ENCODE measurements at regions not wholly inside any gene's neighbourhood (a gene's known extent, or its start where the extent isn't known, plus 50 kb on each side); places are given as distances from the start of the nearest gene placed in this dataset.

DNA sequence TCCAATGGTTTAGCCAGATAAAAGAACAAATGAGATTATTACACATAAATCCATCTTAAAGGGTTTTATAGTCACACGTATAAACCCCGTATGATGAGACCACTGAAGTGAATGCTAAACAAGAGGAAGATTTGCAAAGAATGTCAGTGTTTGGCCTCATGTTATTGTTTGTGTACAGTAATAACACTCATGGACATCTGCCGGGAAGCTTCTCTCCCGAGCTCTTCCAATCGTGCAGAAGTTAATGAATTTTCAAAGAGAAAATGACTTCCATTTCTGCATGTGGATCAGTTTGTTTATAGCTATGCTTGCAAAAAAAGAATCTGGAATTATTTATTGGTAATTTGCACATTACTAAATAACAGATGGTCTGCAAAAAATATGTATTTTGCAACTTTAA, 88.5 kb upstream of the APCDD1 start:
- FAIRE-seq (no peak), DNase-seq (ENCODE audit: low spot score in 2 of 2) (no peak)

DNA sequence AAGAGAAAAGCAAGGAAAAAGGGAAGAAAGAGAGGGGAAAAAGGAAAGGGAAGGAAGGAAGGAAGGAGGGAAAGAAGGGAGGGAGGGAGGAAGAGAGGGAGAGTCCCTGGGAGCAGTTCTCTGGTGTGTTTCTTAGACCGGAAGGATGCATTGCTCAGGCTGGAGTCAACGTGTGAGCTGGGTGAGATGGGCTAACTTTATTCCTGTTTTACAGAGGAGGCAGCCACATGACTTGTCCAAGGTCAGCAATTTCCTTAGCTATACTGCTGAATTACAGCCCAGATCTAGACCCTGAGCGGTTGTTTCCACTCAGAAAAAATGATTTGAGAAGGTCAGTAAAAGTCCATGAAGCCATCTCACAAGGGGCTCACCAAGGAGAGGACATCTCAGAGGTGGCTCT, 86.6 kb upstream of the APCDD1 start:
- no peak for FAIRE-seq
- no peak for DNase-seq (ENCODE audit: low spot score in 2 of 2)

DNA sequence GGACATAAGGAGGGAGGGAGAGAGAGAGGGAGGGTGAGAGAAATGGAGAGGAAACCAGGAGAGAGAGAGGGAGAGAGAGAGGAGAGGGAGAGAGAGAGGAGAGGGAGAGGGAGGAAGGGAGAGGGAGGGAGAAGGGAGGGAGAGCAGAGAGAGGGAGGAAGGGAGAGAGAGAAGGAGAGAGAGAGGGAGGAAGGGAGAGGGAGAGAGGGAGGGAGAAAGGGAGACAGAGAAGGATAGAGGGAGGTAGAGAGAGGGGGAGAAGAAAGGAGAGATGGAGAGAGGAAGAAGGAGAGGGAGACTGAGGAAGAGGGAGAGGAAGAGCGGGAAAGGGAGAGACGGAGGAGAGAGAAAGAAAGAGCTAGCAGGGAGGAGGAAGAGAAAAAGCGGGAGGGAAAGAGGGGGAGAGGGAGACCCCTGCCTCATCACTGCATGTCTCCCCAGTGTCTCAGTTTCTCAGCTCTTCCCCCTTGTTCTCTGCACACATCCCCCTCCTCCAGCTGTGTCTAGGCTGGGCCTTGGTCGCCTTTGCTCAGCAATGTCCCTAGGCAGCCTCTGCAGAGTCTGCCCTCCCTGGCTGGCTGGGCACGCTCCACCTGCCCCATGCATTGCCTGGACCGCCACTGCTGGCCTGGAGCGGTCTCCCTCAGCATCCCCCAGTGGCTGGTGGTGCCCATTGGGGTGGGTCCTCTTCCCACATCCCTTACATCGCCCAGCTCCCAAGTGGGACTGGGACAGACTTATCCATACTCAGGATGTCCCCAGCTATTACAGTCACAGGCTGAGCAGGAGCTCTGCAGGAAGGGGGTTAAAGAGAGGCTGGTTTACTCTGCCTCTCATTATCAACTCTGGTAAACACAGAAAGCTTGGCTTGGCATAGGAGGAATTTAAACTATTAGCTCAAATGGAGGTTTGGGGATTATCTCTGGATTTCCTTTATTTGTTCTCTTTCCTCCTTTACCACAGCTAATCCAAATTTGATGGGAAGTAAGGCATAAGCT, 85.7 kb upstream of the APCDD1 start:
- FAIRE-seq: no peak
- no peak for DNase-seq (ENCODE audit: low spot score in 2 of 2)

DNA sequence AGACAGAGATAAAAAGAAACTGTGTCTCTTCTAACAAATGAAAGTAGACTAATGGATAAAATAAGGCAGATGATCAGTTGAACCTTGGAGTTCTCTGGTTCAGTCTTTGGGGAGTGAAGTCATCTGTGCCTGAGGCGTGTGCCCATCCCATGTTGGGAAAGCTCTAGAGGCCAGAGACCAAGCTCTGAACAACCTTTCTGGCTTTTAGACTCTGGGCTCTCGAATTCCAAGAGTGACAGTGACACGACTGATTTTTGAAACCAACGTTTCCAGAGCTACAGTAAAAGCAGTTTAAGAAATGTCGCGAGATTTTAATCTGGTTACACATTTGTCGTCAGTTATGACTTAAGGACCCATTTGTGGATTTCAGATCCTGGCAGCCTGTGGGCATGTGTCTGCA, 83.7 kb upstream of the APCDD1 start:
- DNase-seq (ENCODE audit: low spot score in 2 of 2): no peak
- no peak for FAIRE-seq

DNA sequence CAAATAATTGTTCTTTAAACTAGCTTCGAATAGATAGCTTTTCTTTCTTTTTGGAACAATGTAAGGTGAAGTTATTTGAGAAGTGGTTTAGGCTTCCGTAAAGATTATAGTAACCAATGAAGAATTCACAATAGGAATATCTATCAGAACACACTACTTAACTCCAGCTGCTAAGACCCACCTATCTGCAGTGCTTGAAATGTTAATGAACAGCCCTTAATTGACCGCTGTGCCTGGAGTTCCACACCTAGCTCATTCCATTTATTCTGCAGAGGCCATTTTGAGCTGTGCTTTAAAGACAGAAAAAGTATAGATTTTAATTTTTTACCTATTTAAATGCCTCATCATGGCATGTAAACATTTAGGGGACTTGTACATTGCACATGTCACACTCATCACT, 83.3 kb upstream of the APCDD1 start:
- FAIRE-seq: no peak
- no peak for DNase-seq (ENCODE audit: low spot score in 2 of 2)

DNA sequence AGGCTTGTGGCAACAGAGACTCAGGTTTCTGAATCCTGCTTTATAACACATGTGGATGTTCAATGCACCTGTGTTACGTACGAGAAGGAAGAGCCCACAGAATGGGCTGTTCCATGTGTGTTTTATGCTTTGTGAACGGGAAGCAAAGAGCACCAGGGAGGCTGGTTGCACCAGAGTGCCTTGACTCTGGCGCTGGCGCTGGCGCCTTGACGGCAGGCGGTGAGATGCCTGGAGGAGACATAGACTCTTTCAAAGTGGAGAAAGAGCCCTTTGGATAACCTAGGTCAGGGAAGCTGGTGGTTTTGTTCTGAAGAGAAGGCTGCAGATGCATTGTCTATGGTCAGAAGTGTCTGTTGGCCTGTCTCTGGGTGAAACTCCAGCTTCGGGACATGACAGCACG, 80.2 kb upstream of the APCDD1 start:
- DNase-seq (ENCODE audit: low spot score in 2 of 2): no peak
- FAIRE-seq: no peak

DNA sequence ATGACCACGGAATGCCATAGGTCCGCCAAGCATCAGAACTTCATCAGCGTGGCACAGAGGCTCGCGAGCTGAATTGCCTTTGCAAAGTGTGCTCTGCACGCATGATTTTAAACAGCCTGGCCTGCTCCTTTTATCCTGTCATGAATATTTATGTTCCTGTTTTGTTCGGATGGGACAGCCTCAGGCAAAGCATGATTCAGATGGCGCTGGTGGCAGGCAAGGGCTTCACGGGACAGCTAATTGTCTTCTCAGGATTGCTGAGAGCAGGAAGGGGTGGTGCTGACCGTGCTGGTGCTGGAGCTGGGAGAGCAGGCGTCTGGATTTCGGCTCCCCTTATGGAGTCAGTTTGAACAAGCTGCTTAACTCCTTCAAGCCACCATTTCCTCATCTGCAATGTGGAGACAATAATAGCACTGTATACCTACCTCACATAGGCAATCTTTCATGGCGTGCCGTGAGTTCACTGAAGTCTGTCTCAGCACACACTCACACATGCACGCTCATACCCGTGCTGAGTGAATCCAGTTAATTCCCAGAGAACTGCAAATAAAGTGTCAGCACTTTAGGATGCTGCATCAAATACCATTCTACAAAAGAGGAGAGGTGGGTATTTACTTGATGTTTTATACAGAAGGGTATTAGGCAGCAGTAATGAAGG, 79.7 kb upstream of the APCDD1 start:
- DNase-seq (ENCODE audit: low spot score in 2 of 2): no peak
- FAIRE-seq: no peak

DNA sequence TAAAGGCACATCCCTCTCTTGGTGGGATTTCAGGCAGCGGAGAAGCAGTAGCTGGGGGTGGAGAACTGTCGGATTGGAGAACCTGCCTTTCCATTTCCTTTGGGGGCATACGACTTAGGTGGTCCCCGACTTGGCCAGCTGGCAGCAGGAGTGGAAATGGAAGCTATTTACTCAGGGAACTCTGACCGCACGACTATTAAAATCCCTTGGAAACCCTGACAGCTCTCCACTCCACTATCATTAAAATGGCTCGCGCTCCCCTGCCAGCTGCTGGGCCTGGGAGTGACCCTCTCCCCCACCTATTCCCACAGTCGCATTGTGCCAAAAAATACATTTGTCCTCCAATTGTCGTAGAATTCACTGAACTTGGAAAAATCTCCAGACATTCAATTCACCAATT, 77.7 kb upstream of the APCDD1 start:
- DNase-seq (ENCODE audit: low spot score in 2 of 2): no peak
- FAIRE-seq: no peak

DNA sequence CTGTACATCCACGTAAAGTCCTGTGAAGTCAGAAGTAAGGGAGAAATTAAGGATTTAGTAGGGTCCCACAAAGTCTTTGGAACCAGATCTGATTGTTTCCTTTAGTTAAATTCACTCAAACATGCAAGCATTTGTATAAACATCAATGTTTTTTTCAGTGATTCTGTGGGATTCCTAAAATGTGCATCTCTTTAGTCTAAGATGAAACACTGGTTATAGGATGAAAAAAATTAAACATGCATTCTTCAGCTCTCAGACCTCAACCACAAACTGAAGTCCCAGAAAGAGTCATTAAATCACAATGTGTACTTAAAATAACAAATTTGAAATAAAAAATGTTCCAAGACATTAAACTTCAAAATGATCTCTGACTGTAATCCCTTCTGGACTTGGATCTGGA, 76.5 kb upstream of the APCDD1 start:
- no peak for DNase-seq (ENCODE audit: low spot score in 2 of 2)
- no peak for FAIRE-seq

DNA sequence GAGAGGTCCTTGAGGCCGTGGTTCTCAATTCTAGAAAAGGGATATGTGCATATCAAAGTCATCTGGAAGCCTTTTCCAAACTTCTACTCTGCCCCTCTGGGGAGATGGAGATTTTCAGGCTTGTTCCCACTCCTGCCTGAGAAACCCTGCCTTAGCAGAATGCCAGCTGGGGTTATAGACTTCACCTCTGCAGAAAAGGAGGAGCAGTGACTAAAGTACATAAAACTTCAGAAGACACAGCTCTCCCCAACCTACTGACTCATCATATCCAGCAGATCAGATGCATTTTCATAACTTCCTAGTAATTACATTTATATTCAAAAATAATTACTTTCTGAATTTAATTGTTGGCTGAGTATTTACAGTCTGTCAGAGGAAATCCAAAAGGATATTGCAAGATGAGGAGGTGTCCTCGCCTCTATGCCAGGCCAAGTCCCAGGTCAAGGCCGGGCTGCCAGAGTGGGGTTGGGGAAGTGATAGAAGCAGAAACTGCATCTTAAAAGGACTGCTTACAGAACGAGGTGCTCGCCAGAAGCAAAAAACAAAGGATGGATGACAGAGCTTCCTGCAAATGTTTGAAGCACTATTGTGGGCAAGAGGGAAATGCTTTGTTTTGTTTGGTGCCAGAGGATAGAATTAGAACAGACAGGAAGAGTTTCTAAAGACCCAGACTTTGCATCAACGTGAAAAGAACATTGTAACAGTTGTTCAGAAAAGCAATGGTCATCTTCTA, 75.6 kb upstream of the APCDD1 start:
- FAIRE-seq: no peak
- no peak for DNase-seq (ENCODE audit: low spot score in 2 of 2)

DNA sequence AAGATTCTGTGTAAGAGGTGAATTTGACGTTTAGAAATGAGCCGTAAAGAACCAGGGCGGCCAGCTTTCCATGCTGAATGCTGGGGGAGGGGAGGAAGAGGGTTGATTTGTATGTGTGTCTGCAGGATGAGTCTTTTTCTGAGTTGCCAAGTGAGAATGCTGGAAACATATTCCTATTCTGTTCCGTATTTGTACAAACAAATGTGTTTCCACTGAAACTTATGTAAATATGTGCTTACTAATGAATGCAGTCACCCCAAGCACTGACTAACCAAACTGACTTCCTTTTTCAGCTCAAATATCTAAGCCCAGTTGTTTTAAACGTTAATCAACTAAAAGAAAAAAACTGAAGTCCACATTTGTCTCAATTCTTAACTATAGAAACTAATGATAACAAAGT, 74.9 kb upstream of the APCDD1 start:
- no peak for FAIRE-seq
- no peak for DNase-seq (ENCODE audit: low spot score in 2 of 2)

DNA sequence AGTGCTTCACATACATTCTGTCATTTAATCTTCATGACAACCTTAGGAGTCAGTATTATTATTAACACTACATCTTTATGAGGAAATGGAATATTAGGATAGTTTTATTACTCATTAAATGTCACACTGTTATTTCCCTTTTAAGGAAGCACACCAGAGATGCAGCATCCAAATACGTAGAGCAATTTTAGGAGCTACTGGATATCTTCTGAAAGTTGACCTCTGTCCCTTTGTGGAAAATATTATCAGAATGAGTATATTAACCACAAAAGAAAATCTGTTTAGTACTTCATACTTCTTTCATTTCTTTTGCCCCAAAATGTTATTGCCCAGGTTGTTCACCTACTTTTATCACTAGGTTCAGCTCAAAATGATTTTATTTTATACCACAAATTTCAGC, 72.9 kb upstream of the APCDD1 start:
- DNase-seq (ENCODE audit: low spot score in 2 of 2) (no peak), FAIRE-seq (no peak)

DNA sequence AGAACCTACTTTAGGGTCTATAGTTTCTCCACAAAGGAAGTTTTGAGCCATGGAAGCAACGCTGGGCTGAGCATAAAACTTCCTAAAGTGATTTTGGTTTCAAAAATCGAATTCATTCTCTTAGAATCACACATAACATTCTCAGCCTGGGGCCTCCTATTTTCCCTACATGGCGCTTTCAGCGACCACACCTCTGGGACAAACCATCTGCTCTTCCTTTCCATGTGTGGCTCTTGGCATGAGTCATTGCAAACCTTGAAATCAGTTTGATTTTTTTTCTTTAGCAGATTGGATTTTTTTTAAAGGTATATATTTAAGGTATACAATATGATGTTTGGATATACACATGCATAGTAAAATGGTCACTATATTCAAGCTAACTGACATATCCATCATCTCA, 72.5 kb upstream of the APCDD1 start:
- DNase-seq (ENCODE audit: low spot score in 2 of 2): no peak
- no peak for FAIRE-seq

DNA sequence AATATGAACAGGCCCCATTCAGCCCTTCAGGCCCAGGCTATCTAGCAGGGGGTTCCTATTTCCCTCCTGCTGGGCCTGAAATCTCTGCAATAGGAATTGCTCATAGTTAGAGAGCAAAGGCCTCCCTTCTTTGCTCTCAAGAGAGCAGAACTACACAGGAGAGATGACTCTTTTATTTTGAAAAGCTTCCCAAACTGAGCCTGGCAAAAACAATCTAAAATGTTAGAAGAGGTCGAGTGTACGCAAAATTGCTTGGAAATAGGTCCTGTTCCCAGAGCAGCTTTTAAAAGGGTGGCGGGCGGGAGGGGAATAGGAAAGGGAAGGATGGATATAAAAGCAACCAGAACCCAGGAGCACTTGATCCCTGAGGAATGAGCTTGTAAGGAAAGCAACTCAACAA, 68.4 kb upstream of the APCDD1 start:
- DNase-seq (ENCODE audit: low spot score in 2 of 2): no peak
- no peak for FAIRE-seq

DNA sequence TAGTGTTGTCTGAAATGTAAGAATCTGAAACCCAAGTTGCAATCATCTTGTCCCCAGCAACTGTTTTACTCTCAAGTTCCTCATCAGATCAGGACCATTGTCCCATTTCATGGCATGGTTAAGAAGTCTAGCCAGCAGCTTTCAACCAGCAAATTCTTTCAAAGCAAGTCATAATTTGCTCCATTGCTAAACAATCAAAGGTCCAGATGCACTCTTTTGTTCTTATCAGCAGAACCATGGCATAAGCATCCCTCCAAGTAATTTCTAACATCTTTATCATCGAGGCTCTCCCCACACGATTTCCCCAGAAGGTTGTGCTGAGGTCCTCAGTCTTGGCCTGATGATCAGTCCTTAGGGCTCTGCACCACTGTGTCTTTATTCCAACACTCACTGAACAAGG, 67.5 kb upstream of the APCDD1 start:
- DNase-seq (ENCODE audit: low spot score in 2 of 2) (no peak), FAIRE-seq (no peak)

DNA sequence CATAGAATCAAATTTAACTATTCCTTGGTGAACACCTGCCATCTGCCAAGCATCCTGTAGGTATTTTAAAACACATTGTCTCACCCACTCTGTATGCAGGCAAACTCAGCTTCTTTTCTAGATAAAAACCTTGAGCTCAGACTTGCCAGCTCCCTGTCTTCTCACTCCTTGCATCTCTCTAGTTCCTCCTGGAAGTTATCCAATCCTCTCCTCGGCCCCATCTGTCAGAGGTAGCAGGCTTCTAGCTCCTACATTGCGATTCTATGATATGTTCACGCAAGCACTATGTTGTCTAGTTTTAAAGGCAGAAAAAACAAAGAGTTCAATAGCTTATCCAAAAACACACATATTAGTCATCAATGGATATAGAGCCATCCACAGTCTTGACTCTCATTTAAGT, 67.0 kb upstream of the APCDD1 start:
- FAIRE-seq (no peak), DNase-seq (ENCODE audit: low spot score in 2 of 2) (no peak)

DNA sequence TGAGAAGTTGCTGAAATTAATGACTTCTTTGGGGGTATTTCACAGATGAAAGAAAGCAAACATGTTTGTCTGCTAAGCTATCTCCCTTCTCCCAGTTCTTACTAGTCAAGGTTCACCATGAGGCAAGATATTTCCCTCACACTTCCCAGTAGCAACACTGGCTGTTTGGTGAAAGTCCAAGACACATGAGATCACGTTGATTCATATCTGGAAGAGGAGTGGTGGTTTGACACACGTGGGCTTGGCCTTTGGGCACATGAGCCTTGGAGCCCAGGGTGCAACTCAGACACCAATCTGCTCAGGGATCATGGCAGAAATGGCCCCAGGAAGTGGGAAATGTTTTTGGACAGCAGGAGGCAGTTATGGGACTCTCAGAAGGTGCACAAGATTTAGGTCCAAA, 66.1 kb upstream of the APCDD1 start:
- FAIRE-seq (no peak), DNase-seq (ENCODE audit: low spot score in 2 of 2) (no peak)

DNA sequence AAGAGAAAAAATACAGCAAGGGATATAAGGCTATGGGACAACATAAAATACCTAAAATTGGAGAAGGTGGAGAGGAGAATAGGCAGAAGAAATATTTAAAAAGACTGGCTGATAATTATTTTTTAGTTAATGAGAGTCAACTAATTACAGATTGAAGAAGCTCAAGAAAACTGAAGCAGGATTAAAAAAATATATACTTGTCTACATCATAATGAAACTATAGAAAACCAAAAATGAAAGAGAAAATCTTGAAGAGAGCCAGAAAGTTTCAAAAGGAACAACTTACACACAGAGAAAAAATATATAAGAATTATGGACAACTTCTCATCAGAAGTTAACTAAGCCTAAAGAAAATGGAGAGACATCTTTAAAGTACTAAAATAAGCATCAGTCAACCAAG, 62.9 kb upstream of the APCDD1 start:
- no peak for DNase-seq (ENCODE audit: low spot score in 2 of 2)
- no peak for FAIRE-seq

DNA sequence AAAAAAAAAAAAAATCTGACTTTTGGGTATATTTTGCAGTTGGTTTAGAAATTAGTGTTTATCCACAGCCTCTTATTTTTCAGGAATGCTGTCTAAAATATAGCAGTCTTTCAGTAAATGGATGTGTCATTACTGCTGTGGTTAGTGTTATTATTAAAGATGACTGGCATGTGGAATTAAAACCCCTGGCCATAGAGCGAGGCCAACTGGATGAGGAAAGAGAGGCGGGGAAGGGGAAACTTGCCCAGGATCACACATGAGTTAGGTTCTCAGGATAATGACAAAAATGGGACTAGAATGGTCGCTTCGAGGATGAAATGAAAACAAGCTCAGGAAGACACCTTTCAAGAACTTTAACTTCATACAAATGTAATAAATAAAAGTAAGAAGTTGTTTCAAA, 57.4 kb upstream of the APCDD1 start:
- FAIRE-seq (no peak), DNase-seq (ENCODE audit: low spot score in 2 of 2) (no peak)

DNA sequence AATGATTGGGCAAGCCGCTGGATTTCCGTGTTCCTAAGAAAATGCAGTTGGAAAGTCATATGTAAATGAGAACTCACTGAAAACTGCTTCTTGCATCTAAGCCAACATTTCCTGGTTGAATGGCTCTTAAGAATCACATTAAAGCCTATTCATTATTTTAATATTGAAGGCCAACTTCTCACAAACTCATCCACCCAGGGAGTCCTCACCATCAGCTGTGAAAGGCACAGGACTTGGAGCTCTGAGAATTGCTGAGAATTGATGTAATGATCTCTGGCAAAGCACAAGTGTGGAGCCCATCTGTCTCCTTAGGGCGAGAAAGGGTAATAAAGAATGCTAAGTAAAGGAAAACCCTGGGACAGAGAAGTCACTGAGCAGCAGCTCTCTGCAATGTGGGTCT, 55.9 kb upstream of the APCDD1 start:
- no peak for FAIRE-seq
- DNase-seq (ENCODE audit: low spot score in 2 of 2): no peak

DNA sequence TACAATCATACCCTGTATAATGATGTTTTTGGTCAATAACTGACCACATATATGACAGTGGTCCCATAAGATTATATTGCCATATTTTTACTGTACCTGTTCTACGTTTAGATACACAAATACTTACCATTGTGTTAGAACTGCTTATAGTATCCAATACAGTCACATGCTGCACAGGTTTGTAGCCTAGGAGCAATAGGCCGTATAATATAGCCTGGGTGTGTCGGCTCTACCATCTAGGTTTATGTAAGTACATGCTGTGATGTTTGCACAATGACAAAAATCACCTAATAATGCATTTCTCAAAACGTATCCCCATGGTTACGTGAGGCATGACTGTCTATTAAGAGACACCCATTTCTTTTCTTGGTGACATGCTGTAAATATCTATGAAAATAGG, 55.0 kb upstream of the APCDD1 start:
- DNase-seq (ENCODE audit: low spot score in 2 of 2): no peak
- FAIRE-seq: no peak
